ENCODE measurements at regions not wholly inside any gene's neighbourhood (a gene's known extent, or its start where the extent isn't known, plus 50 kb on each side); places are given as distances from the start of the nearest gene placed in this dataset.

GRCh38 chrY:7681426-7681825 lies 769.9 kb upstream of the AMELY start:
- TF ChIP-seq POLR2AphosphoS5 (IDR thresholded peaks at IDR 0.05) (no peak), CTCF (IDR thresholded peaks at IDR 0.05 in 8 of 11, conservative IDR thresholded peaks at IDR 0.05 in 3 of 11) (no peak), POLR2A (IDR thresholded peaks at IDR 0.05) (no peak)
